OCI-LY1 (cell line): ENCODE measurements at regions not wholly inside any gene's neighbourhood (a gene's known extent, or its start where the extent isn't known, plus 50 kb on each side); places are given as distances from the start of the nearest gene placed in this dataset.

ENCODE experiments used
- H2AFZ ChIP-seq: fragments of 200-600 bp; sonication (generic), shearing (Covaris generic); 2 replicates; pipeline ENCODE4 v1.6.0; 2014; ENCODE audit warnings: antibody characterized with exemption, mild to moderate bottlenecking, low read length
- H3F3A ChIP-seq: fragments of 200-600 bp; sonication (generic), shearing (Covaris generic); 2 replicates; pipeline ENCODE4 v1.6.0; 2014; ENCODE audit warnings: mild to moderate bottlenecking, antibody characterized with exemption, low read length, moderate library complexity; ENCODE audit not compliant: insufficient read depth
- H3K27ac ChIP-seq: fragments of 200-600 bp; sonication (generic); 2 replicates; pipeline ENCODE4 v1.5.1; 2014; ENCODE audit warnings: low read length, mixed run types, mild to moderate bottlenecking, low read depth; ENCODE audit not compliant: poor library complexity, severe bottlenecking
- H3K27me3 ChIP-seq: fragments of 200-600 bp; sonication (generic); 2 replicates; pipeline ENCODE4 v1.6.0; 2014; ENCODE audit warnings: antibody characterized with exemption, mild to moderate bottlenecking, low read length, moderate library complexity; ENCODE audit not compliant: insufficient read depth
- H3K36me3 ChIP-seq: fragments of 200-600 bp; sonication (generic); 2 replicates; pipeline ENCODE4 v1.6.1; 2014; ENCODE audit warnings: mild to moderate bottlenecking, antibody characterized with exemption, low read length, moderate library complexity, mixed read lengths; ENCODE audit not compliant: insufficient read depth
- H3K4me1 ChIP-seq: fragments of 200-600 bp; sonication (generic); 2 replicates; pipeline ENCODE4 v1.5.1; 2014; ENCODE audit warnings: mild to moderate bottlenecking, low read length, moderate library complexity; ENCODE audit not compliant: insufficient read depth, severe bottlenecking
- H3K4me2 ChIP-seq: fragments of 200-600 bp; sonication (generic), shearing (Covaris generic); 2 replicates; pipeline ENCODE4 v1.6.1; 2014; ENCODE audit warnings: low read length
- H3K4me3 ChIP-seq: fragments of 200-600 bp; sonication (generic); 2 replicates; pipeline ENCODE4 v1.5.1; 2014; ENCODE audit warnings: low read length, low read depth, mild to moderate bottlenecking, mixed read lengths; ENCODE audit not compliant: poor library complexity, severe bottlenecking
- H3K79me2 ChIP-seq: fragments of 200-600 bp; shearing (Covaris generic); 2 replicates; pipeline ENCODE4 v1.6.1; 2016; ENCODE audit warnings: mixed run types, low read length, mixed read lengths; ENCODE audit not compliant: insufficient read depth
- H3K9ac ChIP-seq: fragments of 200-600 bp; sonication (generic), shearing (Covaris generic); 2 replicates; pipeline ENCODE4 v1.6.1; 2014; ENCODE audit warnings: mild to moderate bottlenecking, low read length, mixed read lengths
- H3K9me2 ChIP-seq: fragments of 200-600 bp; sonication (generic), shearing (Covaris generic); 2 replicates; pipeline ENCODE4 v1.6.1; 2014; ENCODE audit warnings: low read depth, mild to moderate bottlenecking, low read length, mixed read lengths
- H3K9me3 ChIP-seq: fragments of 200-600 bp; shearing (Covaris generic); 2 replicates; pipeline ENCODE4 v1.6.1; 2014; ENCODE audit warnings: low read length, mixed read lengths
- H4K20me1 ChIP-seq: fragments of 200-600 bp; sonication (generic), shearing (Covaris generic); 2 replicates; pipeline ENCODE4 v1.6.0; 2016; ENCODE audit warnings: mild to moderate bottlenecking, low read length; ENCODE audit not compliant: insufficient read depth
- CTCF ChIP-seq: fragments of 200-600 bp; sonication (generic), shearing (Covaris generic); IDR thresholded peaks from 2 replicates; pipeline ENCODE4 v1.5.1; 2017; ENCODE audit warnings: mild to moderate bottlenecking, antibody characterized with exemption, low read length, moderate library complexity, mixed read lengths
- EZH2 ChIP-seq: fragments of 200-600 bp; sonication (generic), shearing (Covaris generic); IDR thresholded peaks from 2 replicates; pipeline ENCODE4 v1.8.0; 2017; ENCODE audit warnings: borderline replicate concordance, mixed run types, mild to moderate bottlenecking, antibody characterized with exemption, low read length, moderate library complexity, mixed read lengths

- H3F3A ChIP-seq = no peaks in the 10 kb centered on the region
- no peaks in the 10 kb centered on the region for H4K20me1 ChIP-seq
- no peak overlapping the region for H2AFZ ChIP-seq
- no peaks in the 10 kb centered on the region for H3K9me3 ChIP-seq
- no peak overlapping the region for H3K4me3 ChIP-seq
- no peak overlapping the region for H3K9ac ChIP-seq
- no peaks in the 10 kb centered on the region for H3K9me2 ChIP-seq
- no peak overlapping the region for H3K4me2 ChIP-seq
- no peak overlapping the region for H3K27ac ChIP-seq
- 0 out of 2 replicates have a peak, but pooled peaks cover 4% of the 10 kb centered on the region for H3K27me3 ChIP-seq
- no peaks in the 10 kb centered on the region for H3K36me3 ChIP-seq
- TF ChIP-seq EZH2 (no peak), CTCF (no peak)
- no peaks in the 10 kb centered on the region for H3K79me2 ChIP-seq
- no peaks in the 10 kb centered on the region for H3K4me1 ChIP-seq
Observed at GRCh38 chr3:152139651-152140050, 129.1 kb upstream of the MBNL1 start.

- H3K9me3 ChIP-seq = no peaks in the 10 kb centered on the region
- H3K79me2 ChIP-seq = no peaks in the 10 kb centered on the region
- H3K9ac ChIP-seq = no peak overlapping the region
- no peak overlapping the region for H3K4me2 ChIP-seq
- no peak overlapping the region for H3K27ac ChIP-seq
- H3K36me3 ChIP-seq = no peaks in the 10 kb centered on the region
- no peaks in the 10 kb centered on the region for H3K9me2 ChIP-seq
- no peaks in the 10 kb centered on the region for H4K20me1 ChIP-seq
- H3K27me3 ChIP-seq = no peaks in the 10 kb centered on the region
- H3F3A ChIP-seq = no peaks in the 10 kb centered on the region
- TF ChIP-seq CTCF (no peak), EZH2 (no peak)
- no peaks in the 10 kb centered on the region for H3K4me1 ChIP-seq
- no peak overlapping the region for H2AFZ ChIP-seq
- H3K4me3 ChIP-seq = no peak overlapping the region
Observed at GRCh38 chr3:152146461-152146860, 122.3 kb upstream of the MBNL1 start.

GRCh38 chr3:152147748-152148147 is 121.0 kb upstream of the MBNL1 start:
- H3K79me2 ChIP-seq = no peaks in the 10 kb centered on the region
- TF ChIP-seq CTCF (no peak), EZH2 (no peak)
- H3K36me3 ChIP-seq = no peaks in the 10 kb centered on the region
- H3K9ac ChIP-seq = no peak overlapping the region
- no peaks in the 10 kb centered on the region for H3K9me3 ChIP-seq
- H3K27ac ChIP-seq = no peak overlapping the region
- H2AFZ ChIP-seq = no peak overlapping the region
- H3K9me2 ChIP-seq = no peaks in the 10 kb centered on the region
- H4K20me1 ChIP-seq = no peaks in the 10 kb centered on the region
- no peak overlapping the region for H3K4me3 ChIP-seq
- H3F3A ChIP-seq = no peaks in the 10 kb centered on the region
- H3K4me1 ChIP-seq = no peaks in the 10 kb centered on the region
- H3K27me3 ChIP-seq = no peaks in the 10 kb centered on the region
- H3K4me2 ChIP-seq = no peak overlapping the region
